Loucy (cell line): ENCODE measurements at regions not wholly inside any gene's neighbourhood (a gene's known extent, or its start where the extent isn't known, plus 50 kb on each side); places are given as distances from the start of the nearest gene placed in this dataset.

Experiments
- H2AFZ ChIP-seq: fragments of 200-600 bp; sonication (generic); 2 replicates; pipeline ENCODE4 v1.6.0; 2016; ENCODE audit warnings: antibody characterized with exemption, mild to moderate bottlenecking, low read length, moderate library complexity
- H3F3A ChIP-seq: fragments of 200-600 bp; 2 replicates; pipeline ENCODE4 v1.6.0; 2016; ENCODE audit warnings: antibody characterized with exemption, low read depth, mild to moderate bottlenecking
- H3K27me3 ChIP-seq: fragments of 200-600 bp; sonication (generic); 2 replicates; pipeline ENCODE4 v1.6.1; 2014; ENCODE audit warnings: low read length, mild to moderate bottlenecking; ENCODE audit not compliant: insufficient read depth, poor library complexity, severe bottlenecking
- H3K36me3 ChIP-seq: fragments of 200-600 bp; sonication (generic); 2 replicates; pipeline ENCODE4 v1.6.1; 2016; ENCODE audit warnings: low read length; ENCODE audit not compliant: insufficient read depth
- H3K4me1 ChIP-seq: fragments of 200-600 bp; sonication (generic); 2 replicates; pipeline ENCODE4 v1.5.1; 2014; ENCODE audit warnings: low read length, mild to moderate bottlenecking; ENCODE audit not compliant: insufficient read depth, poor library complexity, severe bottlenecking
- H3K4me2 ChIP-seq: fragments of 200-600 bp; sonication (generic); 2 replicates; pipeline ENCODE4 v1.6.0; 2014; ENCODE audit warnings: antibody characterized with exemption, low read length, low read depth, mild to moderate bottlenecking; ENCODE audit not compliant: poor library complexity, severe bottlenecking
- H3K4me3 ChIP-seq: fragments of 200-600 bp; sonication (generic); 2 replicates; pipeline ENCODE4 v1.5.1; 2014; ENCODE audit warnings: low read length, mild to moderate bottlenecking, mixed read lengths; ENCODE audit not compliant: poor library complexity, severe bottlenecking
- H3K79me2 ChIP-seq: fragments of 200-600 bp; sonication (generic); 2 replicates; pipeline ENCODE4 v1.6.1; 2014; ENCODE audit warnings: low read length; ENCODE audit not compliant: insufficient read depth
- H3K9ac ChIP-seq: fragments of 200-600 bp; sonication (generic); 2 replicates; pipeline ENCODE4 v1.6.0; 2014; ENCODE audit warnings: mild to moderate bottlenecking, low read depth, low read length, moderate library complexity; ENCODE audit not compliant: poor library complexity, severe bottlenecking
- H3K9me2 ChIP-seq: fragments of 200-600 bp; sonication (generic); replicated peaks from 2 replicates; pipeline ENCODE4 v1.6.1; 2016; ENCODE audit warnings: low read depth, low read length, mixed read lengths
- H3K9me3 ChIP-seq: fragments of 200-600 bp; sonication (generic); 2 replicates; pipeline ENCODE4 v1.6.1; 2014; ENCODE audit warnings: mild to moderate bottlenecking, antibody characterized with exemption, low read length, low read depth; ENCODE audit not compliant: insufficient read depth
- H4K20me1 ChIP-seq: fragments of 200-600 bp; sonication (generic); 2 replicates; pipeline ENCODE4 v1.6.0; 2014; ENCODE audit warnings: antibody characterized with exemption, low read length, mild to moderate bottlenecking; ENCODE audit not compliant: insufficient read depth, poor library complexity, severe bottlenecking
- EZH2phosphoT487 ChIP-seq: fragments of 200-600 bp; IDR thresholded peaks from 2 replicates; pipeline ENCODE4 v1.6.1; 2018; ENCODE audit warnings: antibody characterized with exemption, mild to moderate bottlenecking, moderate library complexity, borderline replicate concordance
- TF ChIP-seq, protein P1 (sequence below): fragments of 200-600 bp; sonication (generic); conservative IDR thresholded peaks from 2 replicates; pipeline ENCODE4 v1.5.1; 2014; ENCODE audit warnings: mild to moderate bottlenecking, antibody characterized with exemption, low read length

DNA sequence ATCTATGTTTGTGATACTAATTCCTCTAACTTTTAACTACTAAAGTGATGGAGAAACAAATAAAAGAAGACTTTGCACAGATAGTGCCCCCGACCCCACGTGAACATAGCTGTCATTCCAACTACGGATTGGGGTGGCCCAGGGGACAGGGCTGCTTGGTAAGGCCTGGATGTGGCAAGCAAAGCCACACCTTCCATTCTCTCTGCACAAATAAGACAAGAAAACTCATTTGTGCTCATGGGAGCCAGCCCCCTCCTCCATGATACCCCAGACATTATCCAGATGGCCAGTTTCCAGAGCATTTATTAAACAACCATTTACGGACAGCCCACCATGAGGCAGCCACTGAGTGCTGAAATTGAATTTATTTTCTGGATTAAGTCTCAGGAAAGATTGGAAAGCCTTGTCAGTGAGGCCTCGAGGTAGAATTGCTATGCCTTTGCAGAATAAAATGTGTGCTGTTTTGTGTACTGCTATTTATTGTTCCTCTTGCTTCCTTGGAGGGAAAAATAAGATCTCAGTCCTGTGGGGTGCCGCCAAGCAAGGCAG lies 151.2 kb downstream of the UNC5CL start:
- no peak for TF ChIP-seq EZH2phosphoT487
- TF ChIP-seq, protein P1, sequence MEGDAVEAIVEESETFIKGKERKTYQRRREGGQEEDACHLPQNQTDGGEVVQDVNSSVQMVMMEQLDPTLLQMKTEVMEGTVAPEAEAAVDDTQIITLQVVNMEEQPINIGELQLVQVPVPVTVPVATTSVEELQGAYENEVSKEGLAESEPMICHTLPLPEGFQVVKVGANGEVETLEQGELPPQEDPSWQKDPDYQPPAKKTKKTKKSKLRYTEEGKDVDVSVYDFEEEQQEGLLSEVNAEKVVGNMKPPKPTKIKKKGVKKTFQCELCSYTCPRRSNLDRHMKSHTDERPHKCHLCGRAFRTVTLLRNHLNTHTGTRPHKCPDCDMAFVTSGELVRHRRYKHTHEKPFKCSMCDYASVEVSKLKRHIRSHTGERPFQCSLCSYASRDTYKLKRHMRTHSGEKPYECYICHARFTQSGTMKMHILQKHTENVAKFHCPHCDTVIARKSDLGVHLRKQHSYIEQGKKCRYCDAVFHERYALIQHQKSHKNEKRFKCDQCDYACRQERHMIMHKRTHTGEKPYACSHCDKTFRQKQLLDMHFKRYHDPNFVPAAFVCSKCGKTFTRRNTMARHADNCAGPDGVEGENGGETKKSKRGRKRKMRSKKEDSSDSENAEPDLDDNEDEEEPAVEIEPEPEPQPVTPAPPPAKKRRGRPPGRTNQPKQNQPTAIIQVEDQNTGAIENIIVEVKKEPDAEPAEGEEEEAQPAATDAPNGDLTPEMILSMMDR: no peak
- Histone ChIP-seq H3K4me3 (no peak overlapping the region), H3K79me2 (no peaks in the 10 kb centered on the region), H3K36me3 (no peaks in the 10 kb centered on the region), H3K4me2 (no peak overlapping the region), H3F3A (no peaks in the 10 kb centered on the region), H2AFZ (no peak overlapping the region), H3K4me1 (no peaks in the 10 kb centered on the region), H3K9ac (no peak overlapping the region), H3K27me3 (no peaks in the 10 kb centered on the region), H4K20me1 (no peaks in the 10 kb centered on the region), H3K9me3 (no peaks in the 10 kb centered on the region), H3K9me2 (no peaks in the 10 kb centered on the region)

DNA sequence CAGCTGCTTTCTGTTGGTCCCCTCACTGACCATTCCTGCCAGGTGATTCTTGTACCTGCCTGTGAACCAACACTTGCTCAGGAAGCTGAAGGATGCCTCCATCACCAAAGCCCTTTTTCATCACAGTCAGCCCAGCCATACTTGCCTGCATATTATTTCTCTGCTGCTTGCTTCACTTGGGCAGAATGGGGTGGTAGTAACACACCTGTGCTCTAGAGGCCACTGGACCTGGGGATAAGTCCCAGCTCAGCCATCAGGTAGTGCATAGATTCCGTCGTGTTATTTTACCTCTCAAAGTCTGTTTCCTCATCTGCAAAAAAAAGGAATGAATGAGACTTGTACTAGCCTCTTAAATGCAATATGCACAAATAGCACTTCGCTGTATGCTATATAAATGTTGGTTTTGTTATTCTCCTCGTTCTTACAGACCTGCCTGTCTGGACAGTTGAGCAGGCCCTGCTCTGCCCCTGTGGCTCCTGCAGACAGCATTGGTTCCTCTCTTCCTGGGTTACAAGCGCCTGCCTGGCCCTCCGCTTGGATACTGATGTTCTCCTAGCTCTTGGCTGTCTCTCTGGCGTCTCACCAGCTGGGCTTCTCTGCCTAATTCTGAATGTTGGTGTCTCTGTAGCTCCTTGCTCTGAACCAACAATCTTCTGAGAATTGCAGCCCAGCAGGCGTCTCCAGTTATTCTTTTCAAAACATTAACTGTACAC lies 151.8 kb downstream of the UNC5CL start:
- Histone ChIP-seq H4K20me1 (no peaks in the 10 kb centered on the region), H3K9me3 (no peaks in the 10 kb centered on the region), H3K4me3 (no peak overlapping the region), H3K27me3 (no peaks in the 10 kb centered on the region), H3K36me3 (no peaks in the 10 kb centered on the region), H3K79me2 (no peaks in the 10 kb centered on the region), H3K9ac (no peak overlapping the region), H3F3A (no peaks in the 10 kb centered on the region), H3K9me2 (no peaks in the 10 kb centered on the region), H2AFZ (no peak overlapping the region), H3K4me2 (no peak overlapping the region), H3K4me1 (no peaks in the 10 kb centered on the region)
- TF ChIP-seq, protein P1: no peak
- TF ChIP-seq EZH2phosphoT487: no peak

DNA sequence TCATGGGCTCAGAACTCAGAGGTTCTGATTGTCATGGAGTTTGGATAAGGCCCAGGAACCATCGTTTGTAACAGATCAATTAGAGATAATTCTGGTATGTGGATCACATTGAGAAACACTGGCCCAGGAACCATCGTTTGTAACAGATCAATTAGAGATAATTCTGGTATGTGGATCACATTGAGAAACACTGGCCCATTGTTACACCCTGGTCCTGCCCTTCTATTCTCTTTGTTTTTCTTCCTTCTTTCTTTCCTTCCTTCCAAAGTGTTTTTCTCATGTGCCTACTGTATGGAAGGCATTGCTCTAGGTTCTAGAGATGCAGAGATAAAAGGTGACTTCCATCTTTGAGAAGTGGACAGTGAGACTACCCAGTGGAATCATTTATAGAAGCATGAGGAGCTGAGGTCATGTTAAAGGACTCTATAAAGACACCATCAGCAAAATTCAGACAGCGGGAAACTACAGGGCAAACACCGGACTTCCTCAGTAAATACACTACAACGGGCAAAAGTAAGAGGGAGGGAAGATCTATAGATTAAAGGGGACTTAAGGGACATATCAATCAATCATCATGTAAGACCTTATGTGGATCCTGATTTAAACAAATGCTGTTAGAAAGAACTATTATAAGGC lies 153.8 kb downstream of the UNC5CL start:
- Histone ChIP-seq H3K36me3 (no peaks in the 10 kb centered on the region), H2AFZ (no peak overlapping the region), H3K9me3 (no peaks in the 10 kb centered on the region), H3K4me3 (no peak overlapping the region), H3K9me2 (no peaks in the 10 kb centered on the region), H3K27me3 (no peaks in the 10 kb centered on the region), H3K4me1 (no peaks in the 10 kb centered on the region), H4K20me1 (no peaks in the 10 kb centered on the region), H3K9ac (no peak overlapping the region), H3F3A (no peaks in the 10 kb centered on the region), H3K4me2 (no peak overlapping the region), H3K79me2 (no peaks in the 10 kb centered on the region)
- no peak for TF ChIP-seq EZH2phosphoT487
- TF ChIP-seq, protein P1: no peak
